ENCODE measurements at regions not wholly inside any gene's neighbourhood (a gene's known extent, or its start where the extent isn't known, plus 50 kb on each side); places are given as distances from the start of the nearest gene placed in this dataset.

GRCh38 chr7:46942574-46942973, 639.3 kb downstream of the TNS3 start:
- H3K36me3 ChIP-seq (ENCODE audit: control insufficient read depth, insufficient read depth, low read length) = no peaks in the 10 kb centered on the region
- WGBS (ENCODE audit: insufficient coverage) = 90% methylated on average over 5 of the region's 5 CpGs
- ATAC-seq (no peak), DNase-seq (no peak)
- no peak for TF ChIP-seq CTCF (IDR thresholded peaks at IDR 0.05)
- H3K4me3 ChIP-seq (ENCODE audit: low read length) = no peak overlapping the region
- Mint-ChIP-seq H3K27me3 (ENCODE audit: low read depth in 2 of 2) (no peaks in the 10 kb centered on the region), H3K36me3 (no peaks in the 10 kb centered on the region), H3K4me3 (no peak overlapping the region), H3K9me3 (peaks cover 5 to 6% of the 10 kb centered on the region in 2 donors), H3K4me1 (no peaks in the 10 kb centered on the region), H3K27ac (no peak overlapping the region)
- H3K4me1 ChIP-seq (ENCODE audit: control insufficient read depth, insufficient read depth, low read length) = no peaks in the 10 kb centered on the region
- H3K27me3 ChIP-seq (ENCODE audit: control insufficient read depth, insufficient read depth, low read length) = no peaks in the 10 kb centered on the region
- no peaks in the 10 kb centered on the region for H3K9me3 ChIP-seq (ENCODE audit: control insufficient read depth, insufficient read depth, low read length)
- intact Hi-C loops (cut with micrococcal nuclease) = no loop called here
- H3K27ac ChIP-seq (ENCODE audit: low read length) = no peak overlapping the region

GRCh38 chr7:46940178-46940577, 641.7 kb downstream of the TNS3 start:
- Mint-ChIP-seq H3K36me3 (no peaks in the 10 kb centered on the region), H3K4me1 (no peaks in the 10 kb centered on the region)
- intact Hi-C loops (cut with micrococcal nuclease) = no loop called here

GRCh38 chr7:46939558-46939957, 642.4 kb downstream of the TNS3 start:
- H3K4me1 ChIP-seq (ENCODE audit: control insufficient read depth, insufficient read depth, low read length) = no peaks in the 10 kb centered on the region
- no peaks in the 10 kb centered on the region for H3K27me3 ChIP-seq (ENCODE audit: control insufficient read depth, insufficient read depth, low read length)
- Mint-ChIP-seq H3K9me3 (peaks cover 6 to 7% of the 10 kb centered on the region in 2 donors), H3K4me1 (no peaks in the 10 kb centered on the region), H3K27me3 (ENCODE audit: low read depth in 2 of 2) (no peaks in the 10 kb centered on the region), H3K36me3 (no peaks in the 10 kb centered on the region), H3K27ac (no peak overlapping the region), H3K4me3 (no peak overlapping the region)
- TF ChIP-seq CTCF (IDR thresholded peaks at IDR 0.05) = no peak
- H3K36me3 ChIP-seq (ENCODE audit: control insufficient read depth, insufficient read depth, low read length) = no peaks in the 10 kb centered on the region
- no peak overlapping the region for H3K27ac ChIP-seq (ENCODE audit: low read length)
- H3K4me3 ChIP-seq (ENCODE audit: low read length) = no peak overlapping the region
- intact Hi-C loops (cut with micrococcal nuclease) = no loop called here
- ATAC-seq (no peak), DNase-seq (no peak)
- 51% methylated on average over 8 of the region's 8 CpGs for WGBS (ENCODE audit: insufficient coverage)
- H3K9me3 ChIP-seq (ENCODE audit: control insufficient read depth, insufficient read depth, low read length) = no peaks in the 10 kb centered on the region

More at GRCh38 chr7:46940178-46940577, 641.7 kb downstream of the TNS3 start:
- no peak overlapping the region for H3K27ac Mint-ChIP-seq
- 77% methylated on average over 5 of the region's 5 CpGs for WGBS (ENCODE audit: insufficient coverage)
- no peak for TF ChIP-seq CTCF (IDR thresholded peaks at IDR 0.05)
- Histone ChIP-seq H3K36me3 (ENCODE audit: control insufficient read depth, insufficient read depth, low read length) (no peaks in the 10 kb centered on the region), H3K4me1 (ENCODE audit: control insufficient read depth, insufficient read depth, low read length) (no peaks in the 10 kb centered on the region), H3K9me3 (ENCODE audit: control insufficient read depth, insufficient read depth, low read length) (no peaks in the 10 kb centered on the region), H3K27me3 (ENCODE audit: control insufficient read depth, insufficient read depth, low read length) (no peaks in the 10 kb centered on the region), H3K4me3 (ENCODE audit: low read length) (no peak overlapping the region), H3K27ac (ENCODE audit: low read length) (no peak overlapping the region)
- H3K4me3 Mint-ChIP-seq = no peak overlapping the region
- no peaks in the 10 kb centered on the region for H3K27me3 Mint-ChIP-seq (ENCODE audit: low read depth in 2 of 2)
- ATAC-seq (no peak), DNase-seq (no peak)
- peaks cover 6 to 7% of the 10 kb centered on the region in 2 donors for H3K9me3 Mint-ChIP-seq

- 75% methylated on average over 2 of the region's 2 CpGs for WGBS (ENCODE audit: insufficient coverage)
- H3K36me3 Mint-ChIP-seq = no peaks in the 10 kb centered on the region
- H3K27ac ChIP-seq (ENCODE audit: low read length) = no peak overlapping the region
Observed at GRCh38 chr7:46939089-46939488, 642.8 kb downstream of the TNS3 start.

More at GRCh38 chr7:46939089-46939488, 642.8 kb downstream of the TNS3 start:
- Histone ChIP-seq H3K36me3 (ENCODE audit: control insufficient read depth, insufficient read depth, low read length) (no peaks in the 10 kb centered on the region), H3K4me3 (ENCODE audit: low read length) (no peak overlapping the region), H3K9me3 (ENCODE audit: control insufficient read depth, insufficient read depth, low read length) (no peaks in the 10 kb centered on the region), H3K27me3 (ENCODE audit: control insufficient read depth, insufficient read depth, low read length) (no peaks in the 10 kb centered on the region), H3K4me1 (ENCODE audit: control insufficient read depth, insufficient read depth, low read length) (no peaks in the 10 kb centered on the region)
- H3K27ac Mint-ChIP-seq = no peak overlapping the region
- H3K9me3 Mint-ChIP-seq = peaks cover 6 to 7% of the 10 kb centered on the region in 2 donors
- H3K4me1 Mint-ChIP-seq = no peaks in the 10 kb centered on the region
- H3K4me3 Mint-ChIP-seq = no peak overlapping the region
- intact Hi-C loops (cut with micrococcal nuclease) = no loop called here
- ATAC-seq (no peak), DNase-seq (no peak)
- no peaks in the 10 kb centered on the region for H3K27me3 Mint-ChIP-seq (ENCODE audit: low read depth in 2 of 2)
- TF ChIP-seq CTCF (IDR thresholded peaks at IDR 0.05) = no peak

Data from natural killer cell (primary cell).